Fibroblast of skin of left quadriceps (primary cell): ENCODE measurements at regions not wholly inside any gene's neighbourhood (a gene's known extent, or its start where the extent isn't known, plus 50 kb on each side); places are given as distances from the start of the nearest gene placed in this dataset.
"Not testable (repeated sequence)": the region's sequence is repeated elsewhere in the genome, so short reads cannot be mapped to it uniquely, and the experiment has no call there.

Experiments
- DNase-seq, 2 experiments: peaks; one replicate each; pipeline ENCODE4 v3.0.0-alpha.2; 2013; ENCODE audit warnings: low read depth in 2 of 2

GRCh38 chr20:26133794-26134193, 437.1 kb upstream of the ZNF337 start:
- not testable (repeated sequence) for DNase-seq

- not testable (repeated sequence) for DNase-seq
Observed at GRCh38 chr20:26120920-26121319, 424.3 kb upstream of the ZNF337 start.

- DNase-seq: not testable (repeated sequence)
Observed at GRCh38 chr20:26094498-26094897, 397.8 kb upstream of the ZNF337 start.

- not testable (repeated sequence) for DNase-seq
Observed at GRCh38 chr20:26091921-26092320, 395.3 kb upstream of the ZNF337 start.

- DNase-seq: not testable (repeated sequence)
Observed at GRCh38 chr20:26086195-26086594, 389.5 kb upstream of the ZNF337 start.

GRCh38 chr20:26073972-26074371, 377.3 kb upstream of the ZNF337 start:
- not testable (repeated sequence) for DNase-seq

- not testable (repeated sequence) for DNase-seq
Observed at GRCh38 chr20:26059324-26059723, 362.7 kb upstream of the ZNF337 start.

- not testable (repeated sequence) for DNase-seq
Observed at GRCh38 chr20:26058446-26058845, 361.8 kb upstream of the ZNF337 start.

- DNase-seq: not testable (repeated sequence)
Observed at GRCh38 chr20:26057135-26057752, 360.6 kb upstream of the ZNF337 start.

GRCh38 chr20:26025792-26026191, 329.1 kb upstream of the ZNF337 start:
- DNase-seq: not testable (repeated sequence)

- DNase-seq: not testable (repeated sequence)
Observed at GRCh38 chr20:26010942-26011276, 314.3 kb upstream of the ZNF337 start.

- not testable (repeated sequence) for DNase-seq
Observed at GRCh38 chr20:26010224-26010941, 313.7 kb upstream of the ZNF337 start.

- DNase-seq: peak; percentile 85 to 86
Observed at GRCh38 chr20:26009402-26010223, 313.0 kb upstream of the ZNF337 start.

GRCh38 chr20:26008026-26008425, 311.4 kb upstream of the ZNF337 start:
- not testable (repeated sequence) for DNase-seq

- DNase-seq: not testable (repeated sequence)
Observed at GRCh38 chr20:26006164-26006563, 309.5 kb upstream of the ZNF337 start.

- not testable (repeated sequence) for DNase-seq
Observed at GRCh38 chr20:26003959-26004358, 307.3 kb upstream of the ZNF337 start.

- not testable (repeated sequence) for DNase-seq
Observed at GRCh38 chr20:25997367-25998038, 300.9 kb upstream of the ZNF337 start.

- no peak for DNase-seq
Observed at GRCh38 chr20:25992146-25992545, 295.5 kb upstream of the ZNF337 start.

GRCh38 chr20:25991756-25992130, 295.1 kb upstream of the ZNF337 start:
- DNase-seq: no peak

- no peak for DNase-seq
Observed at GRCh38 chr20:25991051-25991755, 294.6 kb upstream of the ZNF337 start.

- DNase-seq: not testable (repeated sequence)
Observed at GRCh38 chr20:25989686-25990085, 293.0 kb upstream of the ZNF337 start.
